ENCODE measurements at regions not wholly inside any gene's neighbourhood (a gene's known extent, or its start where the extent isn't known, plus 50 kb on each side); places are given as distances from the start of the nearest gene placed in this dataset.
"Not testable (repeated sequence)": the region's sequence is repeated elsewhere in the genome, so short reads cannot be mapped to it uniquely, and the experiment has no call there.

GRCh38 chr2:238521002-238521401 lies 94.3 kb downstream of the ASB1 start:
- no peak for DNase-seq (ENCODE audit: low read depth)

DNA sequence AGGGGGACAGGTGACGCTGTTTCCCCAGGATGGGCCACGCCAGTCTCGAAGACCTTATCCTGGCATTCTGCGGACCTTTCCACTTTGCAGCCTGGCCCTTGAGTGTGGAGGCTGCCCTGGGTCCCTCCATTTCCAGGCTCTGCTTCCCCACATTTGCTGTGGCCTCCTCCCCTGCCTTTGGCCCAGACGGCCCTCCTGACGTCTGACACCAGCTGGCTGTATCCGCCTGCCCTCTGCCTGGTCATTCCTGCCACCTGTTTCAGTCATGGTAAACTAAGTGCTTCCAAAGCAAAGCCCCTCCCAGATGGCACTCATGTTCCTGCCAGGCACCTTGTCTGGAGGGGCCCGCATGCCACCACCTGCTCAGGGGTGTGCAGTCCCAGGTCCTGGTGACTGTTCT lies 95.1 kb downstream of the ASB1 start:
- DNase-seq (ENCODE audit: low read depth): no peak

GRCh38 chr2:238523158-238524110 lies 96.7 kb downstream of the ASB1 start:
- no peak for DNase-seq (ENCODE audit: low read depth)

DNA sequence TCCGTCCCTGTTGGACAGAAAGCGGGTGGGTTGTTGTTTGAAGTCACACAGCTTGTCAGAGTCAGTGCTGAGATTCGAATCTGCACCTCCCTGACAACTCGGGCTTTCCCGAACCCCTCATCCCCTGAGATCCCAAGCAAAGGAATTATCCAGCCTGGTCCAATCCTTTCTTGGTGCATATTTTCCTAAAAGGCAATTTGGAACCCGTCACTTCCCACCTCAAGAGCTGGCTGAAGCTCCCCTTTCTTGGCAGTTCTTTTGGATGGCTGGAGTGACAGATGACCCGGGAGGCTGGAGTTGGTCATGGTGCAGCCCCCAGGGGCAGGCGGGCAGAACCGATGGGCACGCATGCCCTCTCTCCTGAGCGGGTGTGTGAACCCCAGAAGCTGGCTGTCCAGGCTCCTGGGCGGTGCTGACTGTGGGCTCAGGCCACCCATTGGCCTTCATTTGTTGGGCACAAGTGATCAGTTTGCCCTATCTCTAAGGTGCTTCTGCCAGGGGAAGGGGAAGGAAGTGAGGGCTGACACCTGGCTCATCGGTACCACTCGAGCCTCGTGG lies 97.8 kb downstream of the ASB1 start:
- DNase-seq (ENCODE audit: low read depth): no peak

GRCh38 chr2:238525990-238526389 lies 99.3 kb downstream of the ASB1 start:
- no peak for DNase-seq (ENCODE audit: low read depth)

- peak; percentile 79 for DNase-seq (ENCODE audit: low read depth)
These were observed 100.8 kb downstream of the ASB1 start for GRCh38 chr2:238527565-238527964.

GRCh38 chr2:238528953-238529781 lies 102.4 kb downstream of the ASB1 start:
- peak; percentile 28 for DNase-seq (ENCODE audit: low read depth)

DNA sequence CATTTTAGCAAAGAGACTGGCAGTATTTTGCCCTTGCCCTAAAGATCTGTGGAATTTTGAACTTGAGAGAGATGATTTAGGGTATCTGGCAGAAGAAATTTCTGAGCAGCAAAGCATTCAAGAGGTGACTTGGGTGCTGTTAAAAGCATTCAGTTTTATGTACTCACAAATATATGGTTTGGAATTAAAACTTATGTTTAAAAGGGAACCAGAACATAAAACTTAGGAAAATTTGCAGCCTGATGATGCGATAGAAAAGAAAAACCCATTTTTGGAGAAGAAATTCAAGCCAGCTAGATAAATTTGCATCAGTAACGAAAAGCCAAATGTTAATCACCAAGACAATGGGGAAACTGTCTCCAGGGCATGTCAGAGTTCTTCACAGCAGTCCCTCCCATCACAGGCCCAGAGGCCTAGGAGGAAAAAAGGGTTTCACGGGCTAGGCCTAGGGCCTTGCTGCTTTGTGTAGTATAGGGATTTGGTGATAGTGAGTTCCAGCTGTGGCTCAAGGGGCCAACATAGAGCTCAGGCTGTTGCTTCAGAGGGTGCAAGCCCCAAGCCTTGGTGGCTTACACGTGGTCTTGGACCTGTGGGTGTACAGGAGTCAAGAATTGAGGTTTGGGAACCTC lies 104.4 kb downstream of the ASB1 start:
- DNase-seq (ENCODE audit: low read depth): not testable (repeated sequence)

DNA sequence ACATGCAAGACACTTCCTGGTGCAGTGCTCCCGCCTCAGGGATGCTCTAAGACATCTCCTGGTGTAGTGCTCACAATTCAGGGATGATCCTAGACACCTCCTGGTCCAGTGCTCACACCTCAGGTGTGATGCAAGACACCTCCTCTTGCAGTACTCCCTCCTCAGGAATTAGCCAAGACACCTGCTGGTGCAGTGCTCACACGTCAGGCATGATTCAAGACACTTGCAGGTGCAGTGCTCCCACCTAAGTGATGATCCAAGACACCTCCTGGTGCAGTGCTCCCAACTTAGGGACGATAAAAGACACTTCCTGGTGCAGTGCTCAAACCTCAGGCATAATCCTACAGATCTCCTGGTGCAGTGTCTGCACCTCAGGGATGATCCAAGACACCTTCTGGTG lies 117.0 kb downstream of the ASB1 start:
- DNase-seq (ENCODE audit: low read depth): not testable (repeated sequence)

GRCh38 chr2:238548902-238549462 lies 122.3 kb downstream of the ASB1 start:
- DNase-seq (ENCODE audit: low read depth): no peak

GRCh38 chr2:238549866-238550265 lies 123.1 kb downstream of the ASB1 start:
- no peak for DNase-seq (ENCODE audit: low read depth)

GRCh38 chr2:238551091-238551490 lies 124.4 kb downstream of the ASB1 start:
- no peak for DNase-seq (ENCODE audit: low read depth)

GRCh38 chr2:238552226-238552625 lies 125.5 kb downstream of the ASB1 start:
- no peak for DNase-seq (ENCODE audit: low read depth)

GRCh38 chr2:238553159-238553558 lies 126.4 kb downstream of the ASB1 start:
- DNase-seq (ENCODE audit: low read depth): no peak

DNA sequence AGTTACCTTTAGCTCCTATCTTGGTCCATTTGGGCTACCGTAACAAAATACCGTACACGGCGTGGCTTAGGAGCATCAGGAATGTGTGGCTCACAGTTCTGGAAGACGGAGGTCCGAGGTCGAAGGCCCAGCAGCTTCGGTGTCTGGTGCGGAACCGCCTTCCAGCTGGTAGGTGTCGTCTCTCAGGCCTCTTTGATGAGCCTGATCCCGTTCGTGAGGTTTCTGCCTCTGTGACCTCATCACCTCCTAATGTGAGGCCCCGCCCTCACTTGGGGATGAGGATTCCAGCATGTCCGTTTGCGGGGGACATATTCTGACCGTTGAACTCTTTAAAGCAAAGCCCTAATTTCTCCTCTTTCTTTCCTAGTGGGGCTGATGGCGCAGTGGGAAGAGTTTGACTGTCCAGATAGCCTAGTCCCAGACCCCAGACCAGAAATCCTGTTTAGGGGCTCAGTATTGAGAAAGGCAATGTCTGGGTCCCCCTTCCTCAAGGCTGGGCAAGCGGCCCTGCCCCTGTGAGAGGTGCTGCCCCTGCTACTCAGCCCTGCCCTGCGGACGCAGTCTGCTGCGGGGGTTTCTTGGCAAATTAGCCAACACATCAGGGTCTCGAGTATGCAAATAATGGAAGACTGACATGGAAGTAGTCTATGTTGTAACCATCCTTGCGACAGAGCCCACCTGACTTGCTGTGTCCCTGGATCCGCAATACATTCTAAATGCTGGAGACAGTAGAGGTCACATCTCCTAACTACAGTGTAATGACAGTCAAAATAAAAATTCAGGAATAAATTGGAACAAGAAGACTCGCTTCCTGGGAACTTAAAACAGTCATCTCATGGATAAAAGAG lies 128.0 kb downstream of the ASB1 start:
- no peak for DNase-seq (ENCODE audit: low read depth)

DNA sequence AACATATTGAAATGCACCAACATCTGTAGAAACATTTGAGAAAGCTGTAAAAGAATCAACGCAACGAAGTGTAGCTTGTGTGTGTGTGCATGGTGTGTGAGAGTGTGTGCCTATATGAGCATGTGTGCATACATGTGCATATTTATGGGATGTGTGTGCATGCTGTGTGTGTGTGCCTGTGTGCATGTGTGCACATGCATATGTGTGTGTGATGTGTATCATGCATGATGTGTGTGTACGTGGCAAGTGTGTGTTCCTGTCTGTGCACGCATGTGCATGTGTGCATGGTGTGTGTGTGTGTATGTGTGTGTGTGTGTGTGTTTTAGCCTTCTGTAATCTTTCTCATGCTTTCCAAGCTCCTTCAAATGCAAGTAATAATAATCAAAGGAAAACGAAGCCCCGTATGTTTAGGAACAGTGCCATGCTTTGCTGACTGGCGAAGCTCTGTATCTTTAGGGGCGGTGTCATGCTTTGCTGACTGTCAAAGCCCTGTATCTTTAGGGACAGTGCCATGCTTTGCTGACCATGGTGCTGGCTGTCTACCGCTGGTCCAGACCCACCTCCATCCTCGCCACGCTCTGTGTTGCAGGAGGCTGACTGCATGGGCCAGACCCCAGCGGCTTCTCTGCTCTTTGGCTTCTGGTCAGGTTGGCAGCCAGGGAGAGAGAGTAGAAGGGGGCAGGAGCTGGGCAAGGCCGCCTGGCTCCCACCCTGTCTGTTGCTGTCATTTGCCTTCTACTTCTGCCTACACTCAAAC lies 129.2 kb downstream of the ASB1 start:
- no peak for DNase-seq (ENCODE audit: low read depth)

DNA sequence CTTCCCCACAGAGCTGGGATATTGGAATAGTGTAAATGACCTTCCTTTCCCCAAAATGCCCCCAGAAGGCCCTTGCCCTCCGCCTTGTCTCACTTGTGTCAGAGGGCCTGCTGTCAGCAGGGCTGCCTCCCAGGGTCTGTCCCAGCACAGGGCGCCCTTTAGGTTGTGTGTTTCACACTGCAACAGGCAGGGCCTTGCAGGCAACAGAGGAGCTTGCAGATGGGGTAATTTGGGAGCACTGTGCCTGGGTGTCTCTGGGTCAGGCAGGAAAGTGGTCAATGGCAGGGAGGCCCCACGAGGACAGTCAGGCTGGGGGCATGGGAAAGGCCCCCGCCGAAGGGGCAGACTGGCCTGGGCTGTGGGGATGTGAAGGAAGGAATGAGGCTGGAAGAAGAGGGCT lies 130.7 kb downstream of the ASB1 start:
- DNase-seq (ENCODE audit: low read depth): no peak

GRCh38 chr2:238557936-238558335 lies 131.2 kb downstream of the ASB1 start:
- no peak for DNase-seq (ENCODE audit: low read depth)

DNA sequence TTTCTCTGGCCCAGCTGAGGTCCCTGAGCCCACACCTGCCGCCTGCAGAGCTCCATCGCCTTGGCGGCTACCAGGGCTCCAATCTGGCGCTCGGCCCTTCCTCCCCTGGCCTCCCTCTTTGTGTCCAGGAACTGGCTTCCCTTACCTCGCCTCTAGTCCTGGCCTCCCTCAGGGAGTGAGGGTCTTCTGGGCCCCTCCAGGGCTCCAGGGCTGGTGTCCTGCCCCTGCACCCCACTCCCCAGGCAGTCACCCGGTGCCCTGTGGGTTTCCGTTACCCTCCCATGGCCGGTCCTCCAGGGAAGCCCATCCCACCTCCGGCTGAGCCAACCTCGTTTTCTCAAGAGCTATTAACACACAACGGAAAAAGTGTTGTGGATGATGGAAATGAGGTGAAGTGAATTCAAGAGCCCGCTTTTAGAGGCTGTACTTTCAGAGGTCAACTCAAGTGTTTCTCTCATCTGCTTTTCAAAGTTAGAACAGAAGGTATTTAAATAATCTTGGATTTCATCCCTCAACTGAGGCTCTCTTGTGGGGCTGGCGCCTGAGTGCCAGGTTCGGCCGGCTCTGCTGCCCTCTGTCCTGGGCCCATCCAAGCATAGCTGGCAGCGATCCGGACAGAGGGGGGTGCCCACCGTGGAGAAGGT lies 131.9 kb downstream of the ASB1 start:
- no peak for DNase-seq (ENCODE audit: low read depth)

DNA sequence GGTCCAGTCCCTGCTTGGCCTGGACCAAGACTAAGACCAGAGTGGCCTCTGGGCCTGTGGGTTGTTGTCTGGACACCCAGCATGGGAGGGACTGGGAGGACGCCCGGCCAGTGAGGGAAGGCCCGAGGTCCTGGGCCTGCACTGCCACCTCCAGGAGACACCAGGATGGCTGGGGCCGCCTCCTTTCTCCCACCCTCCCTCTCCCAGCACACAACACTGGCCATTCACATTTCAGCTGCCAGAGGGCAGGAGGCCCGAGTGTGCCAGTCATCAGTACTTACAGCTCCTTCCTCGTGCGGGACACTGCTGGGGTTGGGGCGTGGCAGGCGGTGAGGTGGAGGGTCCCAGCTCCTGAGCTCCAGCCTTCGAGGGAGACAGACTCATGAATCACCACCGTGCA lies 133.5 kb downstream of the ASB1 start:
- DNase-seq (ENCODE audit: low read depth): no peak
